ENCODE measurements at regions not wholly inside any gene's neighbourhood (a gene's known extent, or its start where the extent isn't known, plus 50 kb on each side); places are given as distances from the start of the nearest gene placed in this dataset.

GRCh38 chr13:74217811-74218210 lies 83.6 kb upstream of the KLF12 start:
- TF ChIP-seq, protein P1, sequence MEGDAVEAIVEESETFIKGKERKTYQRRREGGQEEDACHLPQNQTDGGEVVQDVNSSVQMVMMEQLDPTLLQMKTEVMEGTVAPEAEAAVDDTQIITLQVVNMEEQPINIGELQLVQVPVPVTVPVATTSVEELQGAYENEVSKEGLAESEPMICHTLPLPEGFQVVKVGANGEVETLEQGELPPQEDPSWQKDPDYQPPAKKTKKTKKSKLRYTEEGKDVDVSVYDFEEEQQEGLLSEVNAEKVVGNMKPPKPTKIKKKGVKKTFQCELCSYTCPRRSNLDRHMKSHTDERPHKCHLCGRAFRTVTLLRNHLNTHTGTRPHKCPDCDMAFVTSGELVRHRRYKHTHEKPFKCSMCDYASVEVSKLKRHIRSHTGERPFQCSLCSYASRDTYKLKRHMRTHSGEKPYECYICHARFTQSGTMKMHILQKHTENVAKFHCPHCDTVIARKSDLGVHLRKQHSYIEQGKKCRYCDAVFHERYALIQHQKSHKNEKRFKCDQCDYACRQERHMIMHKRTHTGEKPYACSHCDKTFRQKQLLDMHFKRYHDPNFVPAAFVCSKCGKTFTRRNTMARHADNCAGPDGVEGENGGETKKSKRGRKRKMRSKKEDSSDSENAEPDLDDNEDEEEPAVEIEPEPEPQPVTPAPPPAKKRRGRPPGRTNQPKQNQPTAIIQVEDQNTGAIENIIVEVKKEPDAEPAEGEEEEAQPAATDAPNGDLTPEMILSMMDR (IDR thresholded peaks at IDR 0.05; ENCODE audit: low read depth, low read length, missing control alignments): no peak
- no peak for DNase-seq (ENCODE audit: extremely low read depth, low read depth)
- H3K4me3 ChIP-seq (replicated peaks; ENCODE audit: low read depth, low read length): no peak overlapping the region

- no peak for DNase-seq (ENCODE audit: extremely low read depth, low read depth)
Measured at GRCh38 chr13:74215420-74215819, 81.2 kb upstream of the KLF12 start.

DNA sequence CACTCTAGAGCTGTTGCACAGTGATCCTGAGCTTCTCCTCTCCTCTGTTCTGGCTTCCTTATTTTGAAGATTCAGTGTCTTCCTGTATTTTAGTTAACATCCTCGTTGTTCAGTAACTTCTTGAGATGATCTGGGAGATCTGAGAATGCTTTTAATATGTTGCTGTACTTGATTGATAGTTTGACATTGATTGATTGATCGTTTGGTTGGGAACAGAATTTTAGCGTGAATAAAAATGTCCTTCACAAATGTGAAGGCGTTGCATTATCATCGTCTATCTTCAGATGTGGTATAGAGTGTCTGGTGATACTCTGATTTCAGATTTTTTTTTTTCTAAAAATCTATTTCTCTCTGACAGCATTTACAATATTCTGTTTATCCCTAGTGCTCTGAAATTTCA lies 80.1 kb upstream of the KLF12 start:
- no peak for DNase-seq (ENCODE audit: extremely low read depth, low read depth)
- H3K4me3 ChIP-seq (replicated peaks; ENCODE audit: low read depth, low read length): no peak overlapping the region
- TF ChIP-seq, protein P1 (IDR thresholded peaks at IDR 0.05; ENCODE audit: low read depth, low read length, missing control alignments): no peak

More at GRCh38 chr13:74215420-74215819, 81.2 kb upstream of the KLF12 start:
- no peak overlapping the region for H3K4me3 ChIP-seq (replicated peaks; ENCODE audit: low read depth, low read length)
- TF ChIP-seq, protein P1 (IDR thresholded peaks at IDR 0.05; ENCODE audit: low read depth, low read length, missing control alignments): no peak

- TF ChIP-seq, protein P1 (IDR thresholded peaks at IDR 0.05; ENCODE audit: low read depth, low read length, missing control alignments): no peak
Measured at GRCh38 chr13:74210693-74211393, 76.6 kb upstream of the KLF12 start.

GRCh38 chr13:74206855-74207254 lies 72.7 kb upstream of the KLF12 start:
- DNase-seq (ENCODE audit: extremely low read depth, low read depth): no peak
- TF ChIP-seq, protein P1 (IDR thresholded peaks at IDR 0.05; ENCODE audit: low read depth, low read length, missing control alignments): no peak
- no peak overlapping the region for H3K4me3 ChIP-seq (replicated peaks; ENCODE audit: low read depth, low read length)

More at GRCh38 chr13:74210693-74211393, 76.6 kb upstream of the KLF12 start:
- no peak overlapping the region for H3K4me3 ChIP-seq (replicated peaks; ENCODE audit: low read depth, low read length)
- no peak for DNase-seq (ENCODE audit: extremely low read depth, low read depth)

- DNase-seq (ENCODE audit: extremely low read depth, low read depth): no peak
- TF ChIP-seq, protein P1 (IDR thresholded peaks at IDR 0.05; ENCODE audit: low read depth, low read length, missing control alignments): no peak
- no peak overlapping the region for H3K4me3 ChIP-seq (replicated peaks; ENCODE audit: low read depth, low read length)
Measured at GRCh38 chr13:74206061-74206561, 71.9 kb upstream of the KLF12 start.
